SH-SY5Y (cell line): ENCODE measurements at regions not wholly inside any gene's neighbourhood (a gene's known extent, or its start where the extent isn't known, plus 50 kb on each side); places are given as distances from the start of the nearest gene placed in this dataset.

Source experiments
- GATA2 ChIP-seq: IDR thresholded peaks from 2 replicates; pipeline ENCODE4 v1.6.1; 2011; ENCODE audit warnings: mild to moderate bottlenecking, low read depth, low read length
- GATA3 ChIP-seq: IDR thresholded peaks from 2 replicates; pipeline ENCODE4 v1.6.1; 2011; ENCODE audit warnings: low read depth, mild to moderate bottlenecking, low read length, moderate library complexity

- TF ChIP-seq GATA2 (no peak), GATA3 (no peak)
Measured at GRCh38 chr1:238177351-238177750, 286.6 kb upstream of the ZP4 start.
